Prostate gland (tissue), 2 donors: ENCODE measurements at regions not wholly inside any gene's neighbourhood (a gene's known extent, or its start where the extent isn't known, plus 50 kb on each side); places are given as distances from the start of the nearest gene placed in this dataset.

ENCODE experiments used
- DNase-seq: peaks from one replicate; pipeline ENCODE4 v3.0.0-alpha.2; 2019; ENCODE audit warnings: low spot score
- H3K27ac ChIP-seq, 2 donors: fragments of 200-600 bp; sonication (generic); 2 replicates each; pipeline ENCODE4 v1.5.1; 2017 to 2019
- H3K27me3 ChIP-seq: fragments of 200-600 bp; sonication (generic); replicated peaks from 2 replicates; pipeline ENCODE4 v1.5.1; 2019; ENCODE audit not compliant: insufficient read depth
- H3K36me3 ChIP-seq, 2 donors: fragments of 200-600 bp; sonication (generic); 1 replicate in 1 of 2; 2 replicates in 1 of 2; pipeline versions ENCODE4 v1.5.1 to v1.8.1; 2017 to 2019
- H3K4me1 ChIP-seq: fragments of 200-600 bp; sonication (generic); replicated peaks from 2 replicates; pipeline ENCODE4 v1.5.1; 2019
- H3K4me3 ChIP-seq, 2 donors: fragments of 200-600 bp; sonication (generic); 2 replicates each; pipeline ENCODE4 v1.5.1; 2017 to 2019
- H3K9me3 ChIP-seq: fragments of 200-600 bp; sonication (generic); 2 replicates; pipeline ENCODE4 v1.5.1; 2017
- POLR2A ChIP-seq: fragments of 450-650 bp; IDR thresholded peaks from one replicate; pipeline ENCODE4 v1.6.1; 2016; ENCODE audit warnings: antibody characterized with exemption, mild to moderate bottlenecking
- POLR2AphosphoS5 ChIP-seq: sonication (generic); formaldehyde crosslinking; IDR thresholded peaks from one replicate; pipeline ENCODE4 v1.6.1; 2017; ENCODE audit warnings: antibody characterized with exemption
- WGBS: methylation state at CpG from one replicate; pipeline ENCODE4 v1.1.5; 2018; 5-methylcytosine and 5-hydroxymethylcytosine counted together
- intact Hi-C: fragments of 100-400 bp; cut with DNase I; formaldehyde crosslinking; loops from one replicate; pipeline ENCODE4 v1.14.2; 2022
- TF ChIP-seq, protein P1 (sequence below), 4 experiments: fragments of 200-600 bp in 2 of 4; fragments of 450-650 bp in 2 of 4; sonication (generic) in 2 of 4; IDR thresholded peaks; 1 replicate in 3 of 4; 2 replicates in 1 of 4; pipeline ENCODE4 v1.5.1; 2016 to 2019; ENCODE audit warnings: antibody characterized with exemption in 4 of 4, mild to moderate bottlenecking in 2 of 4, moderate library complexity in 2 of 4

DNA sequence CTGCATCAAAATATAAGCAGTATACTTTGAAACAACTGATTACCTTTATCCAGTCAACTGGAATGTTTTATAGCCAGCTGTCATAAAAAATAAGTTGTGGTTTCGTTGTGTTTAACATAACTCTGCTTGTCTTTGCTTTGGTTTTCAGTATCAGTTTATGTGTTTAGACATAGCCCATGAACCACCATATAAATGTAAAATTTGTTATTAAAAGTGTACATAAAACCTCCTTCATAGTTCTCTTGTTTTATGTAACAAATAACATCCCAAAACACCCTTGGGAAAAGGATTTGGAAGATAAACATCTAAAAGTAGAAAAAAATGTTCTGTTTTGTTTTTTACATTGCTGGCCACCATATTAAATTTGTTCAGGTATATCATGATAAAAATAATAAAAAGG, 347.0 kb upstream of the PROK2 start:
- no peaks in the 10 kb centered on the region for H3K36me3 ChIP-seq
- H3K27me3 ChIP-seq: no peaks in the 10 kb centered on the region
- H3K9me3 ChIP-seq: no peaks in the 10 kb centered on the region
- H3K27ac ChIP-seq: no peak overlapping the region
- TF ChIP-seq POLR2A (no peak), POLR2AphosphoS5 (no peak)
- TF ChIP-seq, protein P1, sequence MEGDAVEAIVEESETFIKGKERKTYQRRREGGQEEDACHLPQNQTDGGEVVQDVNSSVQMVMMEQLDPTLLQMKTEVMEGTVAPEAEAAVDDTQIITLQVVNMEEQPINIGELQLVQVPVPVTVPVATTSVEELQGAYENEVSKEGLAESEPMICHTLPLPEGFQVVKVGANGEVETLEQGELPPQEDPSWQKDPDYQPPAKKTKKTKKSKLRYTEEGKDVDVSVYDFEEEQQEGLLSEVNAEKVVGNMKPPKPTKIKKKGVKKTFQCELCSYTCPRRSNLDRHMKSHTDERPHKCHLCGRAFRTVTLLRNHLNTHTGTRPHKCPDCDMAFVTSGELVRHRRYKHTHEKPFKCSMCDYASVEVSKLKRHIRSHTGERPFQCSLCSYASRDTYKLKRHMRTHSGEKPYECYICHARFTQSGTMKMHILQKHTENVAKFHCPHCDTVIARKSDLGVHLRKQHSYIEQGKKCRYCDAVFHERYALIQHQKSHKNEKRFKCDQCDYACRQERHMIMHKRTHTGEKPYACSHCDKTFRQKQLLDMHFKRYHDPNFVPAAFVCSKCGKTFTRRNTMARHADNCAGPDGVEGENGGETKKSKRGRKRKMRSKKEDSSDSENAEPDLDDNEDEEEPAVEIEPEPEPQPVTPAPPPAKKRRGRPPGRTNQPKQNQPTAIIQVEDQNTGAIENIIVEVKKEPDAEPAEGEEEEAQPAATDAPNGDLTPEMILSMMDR (IDR thresholded peaks at IDR 0.05): no peak
- intact Hi-C loops: no loop called here
- WGBS: 36% methylated on average over 1 of the region's 1 CpG
- no peak for DNase-seq
- H3K4me1 ChIP-seq: peaks cover 2% of the 10 kb centered on the region
- no peak overlapping the region for H3K4me3 ChIP-seq

DNA sequence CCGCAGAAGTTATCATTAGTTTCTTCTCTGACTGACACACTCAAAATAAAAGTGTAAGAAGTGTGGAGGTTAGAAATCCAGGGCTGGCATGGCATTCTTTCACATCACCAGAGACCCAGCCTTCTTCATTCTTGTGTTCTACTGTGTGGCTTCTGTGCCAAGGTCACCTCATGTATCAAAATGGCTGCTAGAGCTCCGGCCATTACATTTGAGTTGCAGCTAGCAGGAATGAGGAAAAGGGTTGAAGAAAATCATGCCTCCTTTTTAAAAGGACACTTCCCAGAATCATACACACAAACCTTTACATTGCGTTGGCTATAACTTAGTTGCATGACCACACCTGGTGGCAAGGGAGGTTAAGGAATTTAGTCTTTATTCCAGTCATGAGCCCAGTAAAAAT, 345.6 kb upstream of the PROK2 start:
- intact Hi-C loops: no loop called here
- no peak overlapping the region for H3K4me3 ChIP-seq
- peaks cover 2% of the 10 kb centered on the region for H3K4me1 ChIP-seq
- 97% methylated on average over 3 of the region's 3 CpGs for WGBS
- H3K27ac ChIP-seq: no peak overlapping the region
- H3K9me3 ChIP-seq: no peaks in the 10 kb centered on the region
- TF ChIP-seq POLR2A: no peak
- TF ChIP-seq POLR2AphosphoS5: no peak
- TF ChIP-seq, protein P1 (IDR thresholded peaks at IDR 0.05): no peak
- no peaks in the 10 kb centered on the region for H3K27me3 ChIP-seq
- DNase-seq: no peak
- H3K36me3 ChIP-seq: no peaks in the 10 kb centered on the region

DNA sequence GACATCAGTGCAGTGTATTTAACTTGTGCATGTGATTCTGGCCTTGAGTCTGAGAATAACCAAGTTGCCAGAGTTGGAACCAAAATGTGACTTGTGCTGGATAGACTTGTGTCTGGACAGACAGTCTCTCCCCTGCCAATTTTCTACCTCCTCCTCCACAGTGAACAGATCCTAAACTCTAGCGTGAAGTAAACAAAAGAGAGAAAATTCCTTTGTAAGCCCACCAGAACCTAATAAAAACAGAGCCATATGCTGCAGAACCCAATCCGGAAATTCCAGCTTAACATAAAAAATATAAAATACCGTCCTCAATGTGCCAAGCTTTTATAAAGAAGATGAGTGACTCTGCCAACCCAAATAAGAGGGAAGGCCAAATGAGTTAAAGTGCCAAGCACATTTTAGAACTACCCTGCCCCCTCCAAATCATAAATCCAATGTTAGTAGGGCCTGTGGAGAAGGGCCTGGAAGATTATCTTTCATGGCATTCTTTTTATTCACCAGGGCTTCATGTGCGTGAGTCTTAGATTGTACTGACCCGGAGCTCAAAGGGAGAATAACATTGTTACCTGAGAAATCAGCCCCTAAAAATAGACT, 344.6 kb upstream of the PROK2 start:
- 12% methylated on average over 5 of the region's 5 CpGs for WGBS
- Histone ChIP-seq H3K27me3 (no peaks in the 10 kb centered on the region), H3K27ac (peak overlapping the region; percentile 7 to 27)

DNA sequence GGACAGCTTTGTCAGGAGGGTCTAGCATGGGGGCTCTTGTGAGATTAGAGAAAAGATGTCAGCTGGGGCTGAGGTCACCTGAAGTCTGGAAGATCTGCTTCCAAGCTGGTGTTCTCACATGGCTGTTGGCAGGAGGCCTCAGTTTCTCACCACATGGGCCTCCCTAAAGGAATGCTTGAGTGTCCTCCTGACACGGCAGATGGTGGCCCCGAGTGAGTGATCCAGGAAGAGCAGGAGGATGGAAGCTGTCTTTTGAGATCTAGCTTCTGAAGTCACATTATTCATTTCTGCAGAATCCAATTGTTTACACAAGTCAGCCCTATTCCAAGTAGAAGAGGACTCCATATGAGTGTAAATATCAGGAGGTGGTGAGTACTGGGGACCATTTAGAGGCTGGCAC, 344.0 kb upstream of the PROK2 start:
- no peak overlapping the region for H3K4me3 ChIP-seq
- intact Hi-C loops: loop anchor here (10.0 kb wide), 1 partner anchor 316 kb away; the partner anchor contains the start of gene RYBP
- H3K4me1 ChIP-seq: peaks cover 2% of the 10 kb centered on the region
- no peaks in the 10 kb centered on the region for H3K27me3 ChIP-seq
- no peaks in the 10 kb centered on the region for H3K9me3 ChIP-seq
- H3K36me3 ChIP-seq: no peaks in the 10 kb centered on the region
- TF ChIP-seq, protein P1 (IDR thresholded peaks at IDR 0.05): no peak
- TF ChIP-seq POLR2A (no peak), POLR2AphosphoS5 (no peak)
- DNase-seq: no peak
- 8% methylated on average over 2 of the region's 2 CpGs for WGBS
- peak overlapping the region; percentile 7 to 27 for H3K27ac ChIP-seq

More for the DNA sequence above, 344.6 kb upstream of the PROK2 start:
- intact Hi-C loops: loop anchor here (10.0 kb wide), 1 partner anchor 315 kb away; the partner anchor contains the start of gene RYBP
- Histone ChIP-seq H3K4me1 (peaks cover 2% of the 10 kb centered on the region), H3K9me3 (no peaks in the 10 kb centered on the region), H3K4me3 (no peak overlapping the region), H3K36me3 (no peaks in the 10 kb centered on the region)
- TF ChIP-seq, protein P1 (IDR thresholded peaks at IDR 0.05): no peak
- TF ChIP-seq POLR2AphosphoS5 (peak; percentile 87), POLR2A (no peak)
- DNase-seq: peak; percentile 68

DNA sequence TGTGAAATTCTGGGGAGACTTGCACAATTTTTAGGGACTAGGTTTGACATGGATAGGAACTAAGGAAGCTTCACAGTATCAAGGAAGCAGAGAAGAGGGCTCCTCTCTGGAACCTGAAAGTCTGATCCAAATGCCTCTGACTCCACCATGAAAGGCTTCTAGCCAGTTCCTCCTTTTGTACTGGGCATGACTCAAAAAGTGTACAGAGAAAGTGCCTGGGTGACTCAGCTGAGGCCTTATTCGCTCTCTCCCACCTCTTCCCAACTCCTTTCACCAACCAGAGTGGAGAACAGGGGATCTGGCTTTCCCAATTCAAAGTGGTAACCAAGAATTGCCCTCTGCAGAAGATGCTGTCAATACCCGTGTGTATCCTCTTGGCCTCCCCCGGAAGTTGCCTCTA, 342.9 kb upstream of the PROK2 start:
- H3K9me3 ChIP-seq: no peaks in the 10 kb centered on the region
- H3K4me3 ChIP-seq: no peak overlapping the region
- intact Hi-C loops: loop anchor here (10.0 kb wide), 1 partner anchor 317 kb away; the partner anchor contains the start of gene RYBP
- no peak for DNase-seq
- H3K4me1 ChIP-seq: peaks cover 2% of the 10 kb centered on the region
- TF ChIP-seq POLR2AphosphoS5: no peak
- TF ChIP-seq, protein P1 (IDR thresholded peaks at IDR 0.05): no peak
- no peak for TF ChIP-seq POLR2A
- WGBS: 90% methylated on average over 3 of the region's 3 CpGs
- no peak overlapping the region for H3K27ac ChIP-seq
- H3K36me3 ChIP-seq: no peaks in the 10 kb centered on the region
- H3K27me3 ChIP-seq: no peaks in the 10 kb centered on the region
